ENCODE measurements at regions not wholly inside any gene's neighbourhood (a gene's known extent, or its start where the extent isn't known, plus 50 kb on each side); places are given as distances from the start of the nearest gene placed in this dataset.

- TF ChIP-seq CTCF (IDR thresholded peaks at IDR 0.05; ENCODE audit: low read length) = no peak
- TF ChIP-seq EZH2phosphoT487 (IDR thresholded peaks at IDR 0.05; ENCODE audit: low read length) = no peak
These were observed 53.0 kb upstream of the LGALSL start for GRCh38 chr2:64400733-64401528.
